GM18858 (cell line): ENCODE measurements at regions not wholly inside any gene's neighbourhood (a gene's known extent, or its start where the extent isn't known, plus 50 kb on each side); places are given as distances from the start of the nearest gene placed in this dataset.
"Not testable (repeated sequence)": the region's sequence is repeated elsewhere in the genome, so short reads cannot be mapped to it uniquely, and the experiment has no call there.

Experiments
- ATAC-seq: cut with Tn5 transposase; IDR thresholded peaks from one replicate; pipeline ENCODE4 v1.9.1; 2021; ENCODE audit not compliant: unreplicated experiment

DNA sequence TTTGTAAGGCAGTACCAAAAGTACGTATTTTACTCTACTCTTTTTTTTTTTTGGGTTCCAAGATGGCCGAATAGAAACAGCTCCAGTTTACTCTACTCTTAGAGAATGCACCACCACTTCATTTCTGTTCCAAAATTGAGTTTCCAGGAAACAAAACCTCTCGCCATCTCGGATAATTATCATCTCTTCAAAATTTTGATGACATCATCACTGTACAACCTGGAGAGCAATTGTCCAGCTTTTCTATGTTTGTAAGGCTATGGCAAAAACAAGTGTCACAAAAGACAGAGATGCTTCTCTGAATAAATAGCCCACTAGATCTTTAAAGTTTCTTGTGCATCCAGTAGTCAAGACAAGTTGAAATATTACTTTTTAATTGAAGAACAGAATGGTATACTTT lies 1631.9 kb upstream of the CDH6 start:
- no peak for ATAC-seq

DNA sequence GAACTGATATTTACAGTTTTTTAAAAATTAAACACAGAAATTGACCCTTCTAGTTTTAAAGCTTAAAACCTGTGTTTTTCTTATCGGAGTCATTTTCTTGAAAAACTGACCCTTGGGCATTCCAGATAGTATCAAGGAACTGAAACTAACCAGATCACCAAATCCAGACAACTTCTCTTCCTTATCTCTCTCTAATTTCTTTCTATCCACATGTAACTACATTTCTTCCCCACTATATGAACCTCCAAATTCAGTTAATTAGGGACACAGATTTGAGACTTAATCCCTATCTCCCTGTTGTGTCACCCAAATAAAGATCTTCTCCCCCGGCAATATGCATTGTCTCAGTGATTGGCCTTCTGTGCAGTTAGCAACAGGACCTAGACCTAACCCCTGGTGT lies 1643.0 kb upstream of the CDH6 start:
- ATAC-seq: no peak

- ATAC-seq: no peak
Measured at GRCh38 chr5:29548262-29548661, 1645.2 kb upstream of the CDH6 start.

DNA sequence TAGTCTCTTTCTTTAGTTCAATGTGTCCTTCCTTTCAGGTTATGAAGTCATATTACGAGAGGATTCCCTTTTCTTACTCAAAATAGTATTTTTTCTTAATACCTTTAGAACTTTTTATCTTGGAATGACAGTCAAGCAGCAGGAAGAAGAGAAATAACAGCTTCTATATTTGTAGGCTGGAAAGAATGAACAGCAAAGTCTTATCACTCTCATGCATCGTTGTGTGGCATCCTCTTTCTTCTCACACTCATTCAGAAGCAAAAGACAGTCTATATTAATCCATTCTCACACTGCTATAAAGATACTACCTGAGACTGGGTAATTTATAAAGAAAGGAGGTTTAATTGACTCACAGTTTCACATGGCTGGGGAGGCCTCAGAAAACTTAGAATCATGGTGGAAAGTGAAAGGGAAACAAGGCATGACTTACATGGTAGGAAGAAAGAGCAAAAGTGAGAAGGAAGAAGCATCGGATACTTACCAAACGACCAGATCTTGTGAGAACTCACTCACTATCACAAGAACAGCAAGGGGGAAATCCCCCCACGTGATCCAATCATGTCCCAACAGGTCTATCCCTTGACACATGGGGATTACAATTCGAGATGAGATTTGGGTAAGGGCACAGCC lies 1646.1 kb upstream of the CDH6 start:
- ATAC-seq: no peak

DNA sequence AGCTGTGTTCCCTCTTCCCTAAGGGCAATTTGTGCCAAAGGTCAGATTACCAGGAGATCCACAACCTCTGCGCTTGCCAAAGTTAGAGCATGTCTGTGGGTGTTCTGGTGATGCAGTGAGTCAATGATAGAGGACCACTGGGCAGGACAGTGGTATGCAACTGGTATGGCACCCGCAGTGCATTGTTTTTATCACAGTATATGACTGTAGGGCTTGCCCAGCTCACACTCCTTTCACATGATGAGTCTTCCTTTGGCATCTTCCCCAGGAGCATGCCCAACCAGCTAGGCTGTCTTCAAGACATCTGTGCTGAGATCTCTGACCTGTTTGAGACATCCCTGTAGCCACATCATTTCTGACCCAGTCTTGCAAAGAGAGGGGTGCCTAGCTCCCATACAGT lies 1650.0 kb upstream of the CDH6 start:
- no peak for ATAC-seq

- no peak for ATAC-seq
Measured at GRCh38 chr5:29524227-29524626, 1669.3 kb upstream of the CDH6 start.

- ATAC-seq: no peak
Measured at GRCh38 chr5:29518176-29518575, 1675.3 kb upstream of the CDH6 start.

DNA sequence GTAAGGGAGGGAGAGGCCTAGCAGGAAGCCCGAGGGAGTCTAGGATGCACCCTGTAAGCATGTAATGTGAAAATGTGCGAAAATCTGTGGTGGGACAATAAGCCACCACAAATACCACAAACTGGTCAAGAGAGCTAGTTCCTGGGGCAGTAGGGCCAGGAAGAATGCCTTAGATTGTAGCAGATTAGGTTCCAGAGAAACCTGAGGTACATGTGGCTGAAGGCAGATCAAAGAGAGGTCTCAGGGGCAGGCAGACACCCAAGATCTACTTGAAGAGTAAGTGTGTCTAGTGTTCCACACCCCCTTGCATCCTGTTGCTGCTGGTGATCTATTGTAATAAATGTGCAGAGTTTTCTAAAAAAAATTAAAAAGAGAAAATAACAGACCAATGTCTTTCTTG lies 1677.3 kb upstream of the CDH6 start:
- no peak for ATAC-seq

DNA sequence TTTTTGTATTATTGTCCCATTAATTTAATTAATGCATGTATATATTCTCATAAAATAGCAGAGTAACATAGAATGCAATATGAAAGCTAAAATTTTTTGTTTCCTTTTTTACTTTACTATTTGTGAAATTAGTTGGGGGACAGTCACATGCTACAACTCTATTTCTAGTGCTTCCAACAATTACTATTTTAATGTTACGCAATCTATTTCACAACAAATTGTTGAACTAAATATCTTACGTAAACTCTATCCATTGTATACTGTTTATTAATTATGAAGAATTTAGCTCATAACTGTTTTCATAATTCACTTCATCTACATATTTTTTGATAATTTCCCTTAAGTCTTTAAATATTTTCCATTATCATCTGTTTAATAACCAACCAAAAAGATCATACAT lies 1685.4 kb upstream of the CDH6 start:
- no peak for ATAC-seq

DNA sequence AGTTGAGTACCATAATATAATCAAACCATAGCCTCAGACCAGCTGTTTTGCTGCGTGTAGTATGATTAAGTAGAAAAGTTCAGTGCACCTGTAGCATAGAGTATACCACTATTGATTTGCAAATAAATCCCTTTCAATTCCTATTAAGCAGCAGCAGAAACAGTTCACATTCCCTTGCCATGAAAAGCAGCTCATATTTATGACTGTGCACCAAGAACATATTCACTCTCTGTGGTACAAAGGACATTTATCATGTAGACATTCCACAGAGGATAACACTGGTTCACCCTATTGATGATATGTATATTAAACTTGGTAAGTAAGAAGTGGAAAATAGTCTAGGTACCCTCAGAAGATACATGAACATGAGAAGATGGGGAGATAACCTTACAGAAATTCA lies 1689.1 kb upstream of the CDH6 start:
- ATAC-seq: no peak

GRCh38 chr5:29498860-29499259 lies 1694.6 kb upstream of the CDH6 start:
- ATAC-seq: no peak

DNA sequence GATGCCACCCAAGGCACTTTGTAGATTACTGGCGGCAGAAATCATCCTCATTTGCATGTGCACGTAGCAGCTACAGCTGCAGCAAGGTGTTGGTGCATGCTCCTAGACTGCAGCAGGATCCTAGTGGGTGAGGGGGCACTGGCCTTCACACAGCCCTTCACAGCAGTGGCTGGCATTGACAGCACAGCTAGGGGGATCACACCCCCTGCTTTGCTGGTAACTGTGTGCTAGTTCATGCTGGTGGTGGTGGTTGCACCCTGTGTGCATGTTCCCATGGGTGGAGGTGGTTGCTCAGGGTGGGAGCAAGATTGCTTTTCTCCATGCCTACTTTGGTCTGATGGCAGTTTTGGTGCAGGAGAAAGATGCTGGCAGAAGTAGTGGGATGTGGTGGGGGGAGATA lies 1695.1 kb upstream of the CDH6 start:
- no peak for ATAC-seq

DNA sequence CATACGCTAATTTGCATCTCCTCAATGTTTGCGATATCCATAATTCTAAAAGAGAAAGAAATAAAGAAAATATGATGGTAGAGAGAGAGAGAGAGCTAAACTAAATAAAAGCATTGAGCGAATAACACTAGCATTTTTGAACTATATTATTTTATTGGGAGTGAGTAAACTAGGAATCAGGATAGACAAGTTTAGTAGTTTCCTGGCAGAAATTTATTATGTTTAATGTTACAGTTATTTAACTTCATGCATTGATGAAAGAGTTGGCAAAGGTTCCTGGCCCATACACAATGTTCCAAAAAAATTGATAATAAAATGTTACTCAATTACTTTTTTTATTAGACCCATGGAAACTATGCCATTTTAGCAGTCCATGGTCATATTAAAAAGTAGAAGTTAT lies 1708.2 kb upstream of the CDH6 start:
- no peak for ATAC-seq

DNA sequence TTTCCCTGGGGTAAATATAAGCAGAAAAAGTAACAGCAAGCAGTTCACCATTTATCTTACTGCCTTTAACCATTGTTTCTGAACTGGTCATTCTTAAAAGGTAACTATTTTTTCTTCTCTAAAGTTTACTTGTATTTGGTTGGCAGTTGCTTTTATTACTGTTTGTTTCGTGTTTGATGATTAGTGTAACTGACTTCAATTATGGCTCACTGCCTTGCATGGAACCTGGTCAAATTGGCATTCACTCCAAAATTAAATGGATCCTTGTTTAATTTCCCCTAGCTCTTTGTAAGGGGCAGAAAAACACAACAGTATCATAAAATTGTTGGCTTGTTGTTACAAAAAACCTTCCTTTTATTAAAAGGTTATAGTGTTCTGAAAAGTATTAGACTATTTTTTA lies 1723.9 kb upstream of the CDH6 start:
- ATAC-seq: no peak

- no peak for ATAC-seq
Measured at GRCh38 chr5:29462241-29462640, 1731.2 kb upstream of the CDH6 start.

DNA sequence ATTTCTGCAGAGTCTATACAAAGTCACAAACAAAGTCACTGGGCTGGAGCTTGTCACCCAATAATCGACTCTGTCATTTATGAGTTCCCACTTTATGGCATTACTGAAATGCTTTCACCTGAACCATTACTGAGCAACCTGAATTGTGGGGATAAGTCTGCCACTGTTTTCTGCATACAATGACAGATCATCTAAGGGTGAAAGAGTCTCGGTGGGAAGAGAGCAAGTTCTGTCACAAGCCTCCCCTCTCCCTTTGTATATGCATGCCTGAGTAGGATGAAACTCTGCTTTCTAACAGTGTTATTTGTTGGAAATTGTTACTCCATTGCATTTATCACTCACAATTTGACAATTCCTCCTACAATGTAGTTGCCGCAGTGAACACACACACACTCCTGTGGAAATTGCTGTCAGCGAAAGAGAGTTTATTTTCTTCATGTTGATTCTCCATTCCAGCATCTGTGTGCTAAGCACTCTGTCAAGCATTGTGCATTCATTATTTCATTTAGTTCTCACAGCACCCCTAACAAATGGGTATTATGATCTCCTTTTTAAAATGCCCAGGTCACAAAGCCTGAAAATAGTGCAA lies 1732.4 kb upstream of the CDH6 start:
- no peak for ATAC-seq

DNA sequence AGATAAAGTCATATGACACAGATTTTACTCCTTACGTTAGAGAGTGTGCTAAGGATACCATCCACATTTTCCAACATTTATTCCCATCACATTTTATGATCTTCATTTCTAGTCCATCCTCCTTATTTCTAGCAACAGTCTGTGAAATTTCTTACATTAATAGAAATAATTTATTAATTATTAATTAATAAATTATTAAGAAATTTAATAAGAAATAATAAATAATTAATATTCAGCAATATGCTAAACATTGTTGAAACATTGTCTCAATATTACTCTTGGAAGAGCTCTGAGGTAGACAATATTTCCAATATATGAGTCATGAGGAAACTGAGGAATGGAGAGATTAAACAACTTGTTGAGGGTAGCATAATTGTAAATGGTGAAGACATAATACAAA lies 1742.5 kb upstream of the CDH6 start:
- not testable (repeated sequence) for ATAC-seq

DNA sequence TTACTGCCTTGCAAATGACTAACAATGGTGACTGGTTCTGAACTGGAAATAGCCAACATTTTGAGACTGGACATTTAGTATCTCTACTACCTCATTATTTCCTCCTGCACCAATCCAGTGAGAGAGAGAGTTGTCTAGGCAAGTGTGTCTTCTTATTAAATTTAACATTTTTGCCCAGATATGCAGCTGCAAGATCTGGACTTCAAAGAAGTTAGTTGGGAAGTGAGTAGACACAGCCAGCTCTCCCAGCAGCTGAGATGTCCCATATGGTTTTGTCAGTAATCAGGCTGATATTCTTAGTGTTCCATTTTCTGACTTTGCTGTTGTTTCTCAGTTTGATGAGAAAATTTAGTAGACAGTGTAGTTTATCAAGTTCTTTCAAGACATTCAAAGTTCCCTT lies 1778.8 kb upstream of the CDH6 start:
- no peak for ATAC-seq

DNA sequence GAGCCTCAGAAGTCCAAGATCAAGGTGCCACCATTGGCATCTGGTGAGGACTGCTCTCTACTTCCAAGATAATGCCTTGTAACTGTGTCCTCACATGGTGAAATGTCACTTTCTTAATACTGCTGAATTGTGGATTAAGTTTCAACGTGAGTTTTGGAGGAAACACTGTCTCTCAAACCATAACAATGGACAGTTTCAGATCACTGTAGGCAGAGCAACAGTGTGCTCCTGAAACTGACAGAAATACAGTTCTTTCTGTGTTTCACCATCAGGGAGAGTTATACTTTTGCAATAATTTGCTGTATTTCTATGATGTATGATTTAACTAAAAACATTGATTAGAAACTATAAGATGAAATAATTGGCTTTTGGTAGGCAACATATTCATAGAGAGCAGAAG lies 1780.5 kb upstream of the CDH6 start:
- ATAC-seq: no peak

GRCh38 chr5:29402270-29402669 lies 1791.2 kb upstream of the CDH6 start:
- ATAC-seq: no peak

DNA sequence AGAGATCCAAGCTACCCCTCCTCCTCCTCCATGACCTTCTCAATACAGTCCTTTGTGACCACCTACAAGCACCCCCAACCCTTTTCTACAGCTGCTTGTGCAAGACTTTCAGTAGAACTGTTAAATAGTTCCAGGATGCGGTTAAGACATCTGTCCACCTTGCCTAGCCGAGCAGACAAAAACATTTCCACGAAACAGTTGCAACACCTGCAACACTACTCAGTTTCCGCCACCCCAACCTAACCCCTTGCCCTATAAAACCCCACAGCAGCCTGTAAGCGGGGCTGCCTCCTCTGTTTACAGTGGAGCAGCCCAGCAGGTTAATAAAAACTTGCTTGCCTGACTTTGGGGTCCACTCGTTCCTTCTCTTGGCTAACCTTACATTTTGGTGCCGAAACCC lies 1803.5 kb upstream of the CDH6 start:
- no peak for ATAC-seq

- ATAC-seq: no peak
Measured at GRCh38 chr5:29387384-29387783, 1806.1 kb upstream of the CDH6 start.

DNA sequence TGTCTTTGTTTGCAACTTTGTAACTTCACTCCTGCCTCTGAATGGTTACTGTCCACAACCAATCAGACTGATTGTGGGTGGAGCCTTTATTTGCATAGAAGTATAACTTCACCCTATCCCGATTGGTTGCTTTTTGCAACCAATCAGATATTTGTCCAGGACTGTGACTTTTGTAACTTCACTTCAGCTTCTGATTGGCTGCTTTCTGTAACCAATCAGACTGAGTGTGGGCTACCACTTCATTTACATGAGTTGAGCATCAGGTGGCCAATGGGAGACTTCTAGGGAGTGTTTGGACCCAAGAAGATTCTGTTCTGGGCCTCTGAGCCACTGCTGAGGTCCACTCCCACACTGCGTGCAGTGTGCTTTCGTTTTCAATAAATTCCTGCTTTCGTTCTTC lies 1810.7 kb upstream of the CDH6 start:
- no peak for ATAC-seq
